NCI-H1694 treated with DMSO at 0.1 percent for 48 hours (cell line): ENCODE measurements at regions not wholly inside any gene's neighbourhood (a gene's known extent, or its start where the extent isn't known, plus 50 kb on each side); places are given as distances from the start of the nearest gene placed in this dataset.
"Not testable (repeated sequence)": the region's sequence is repeated elsewhere in the genome, so short reads cannot be mapped to it uniquely, and the experiment has no call there.

Experiments used
- DNase-seq: peaks from one replicate; lab custom pipeline; 2025; lab: John Stamatoyannopoulos, UW

DNA sequence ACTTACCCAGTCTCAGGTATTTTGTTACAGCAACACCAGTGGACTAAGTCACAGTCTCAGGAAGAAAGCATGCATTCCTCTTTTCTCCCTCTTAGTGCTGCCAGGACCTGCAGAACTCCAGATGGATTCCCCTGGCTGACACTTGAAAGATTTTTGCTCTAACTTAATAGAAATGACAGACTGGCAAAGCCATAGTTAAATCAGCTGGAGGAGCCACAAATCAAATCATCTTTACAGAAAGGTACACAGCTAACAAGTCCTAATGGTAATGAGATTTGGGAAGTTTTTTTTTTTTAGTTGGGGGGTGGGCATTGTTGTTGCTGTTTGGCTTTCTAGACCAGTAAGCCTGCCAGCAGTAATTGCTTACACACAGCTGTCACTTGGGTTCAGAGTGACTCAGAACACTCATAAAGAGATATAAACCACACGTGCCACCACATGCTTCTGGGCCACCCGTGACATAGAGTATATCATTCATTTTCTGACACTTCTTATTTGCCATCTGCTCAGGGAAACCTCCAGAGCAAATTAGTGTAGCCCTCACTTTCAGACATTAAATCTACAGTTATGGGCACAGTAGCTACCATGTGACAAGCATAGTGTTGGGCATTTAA, 72.4 kb downstream of the FH start:
- DNase-seq: peak; percentile 99

- DNase-seq: no peak
Measured at GRCh38 chr1:241444836-241445235, 74.7 kb downstream of the FH start.

- no peak for DNase-seq
Measured at GRCh38 chr1:241443561-241443960, 76.0 kb downstream of the FH start.

- DNase-seq: no peak
Measured at GRCh38 chr1:241442686-241443085, 76.9 kb downstream of the FH start.

- DNase-seq: no peak
Measured at GRCh38 chr1:241440904-241441303, 78.7 kb downstream of the FH start.

DNA sequence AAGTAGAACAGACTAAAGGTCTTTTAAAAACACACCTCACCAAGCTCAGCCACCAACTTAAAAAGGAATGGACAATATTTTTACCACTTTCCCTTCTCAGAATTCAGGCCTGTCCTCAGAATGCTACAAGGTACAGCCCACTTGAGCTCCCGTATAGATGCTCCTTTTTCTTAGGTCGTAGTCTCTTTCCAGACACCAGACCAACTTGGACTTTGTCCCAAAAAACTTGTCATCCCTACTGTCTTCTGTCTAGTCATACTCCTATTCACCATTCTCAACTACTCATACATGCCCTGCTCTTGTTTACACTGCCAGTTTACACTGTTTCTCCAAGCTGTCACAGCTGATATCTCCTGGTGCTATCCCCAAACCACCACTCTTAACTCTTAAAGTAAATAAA, 80.9 kb downstream of the FH start:
- not testable (repeated sequence) for DNase-seq

GRCh38 chr1:241432241-241432640, 75.2 kb upstream of the RGS7 start:
- no peak for DNase-seq

- DNase-seq: not testable (repeated sequence)
Measured at GRCh38 chr1:241425091-241425490, 68.1 kb upstream of the RGS7 start.

GRCh38 chr1:241424480-241424971, 67.5 kb upstream of the RGS7 start:
- no peak for DNase-seq

GRCh38 chr1:241423541-241424479, 66.8 kb upstream of the RGS7 start:
- peak; percentile 69 for DNase-seq

DNA sequence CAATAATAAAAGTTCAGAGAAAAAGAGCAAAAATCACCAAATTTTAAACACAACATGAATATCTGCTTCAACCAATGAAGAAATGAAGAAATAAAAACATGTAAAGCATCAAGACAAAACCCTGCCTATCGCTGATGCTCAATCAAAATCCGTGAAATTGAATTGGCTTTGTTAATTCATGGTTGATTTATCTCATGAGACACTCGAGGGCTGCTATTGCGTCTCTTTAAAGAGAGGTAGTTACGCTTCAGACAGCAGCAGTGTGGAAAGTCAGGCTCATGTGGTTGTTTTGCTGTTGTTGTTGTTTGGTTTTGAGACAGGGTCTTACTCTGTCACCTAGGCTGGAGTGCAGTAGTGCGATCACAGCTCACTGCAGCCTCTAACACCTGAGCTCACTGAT, 65.5 kb upstream of the RGS7 start:
- no peak for DNase-seq

GRCh38 chr1:241419986-241420385, 63.0 kb upstream of the RGS7 start:
- DNase-seq: no peak

DNA sequence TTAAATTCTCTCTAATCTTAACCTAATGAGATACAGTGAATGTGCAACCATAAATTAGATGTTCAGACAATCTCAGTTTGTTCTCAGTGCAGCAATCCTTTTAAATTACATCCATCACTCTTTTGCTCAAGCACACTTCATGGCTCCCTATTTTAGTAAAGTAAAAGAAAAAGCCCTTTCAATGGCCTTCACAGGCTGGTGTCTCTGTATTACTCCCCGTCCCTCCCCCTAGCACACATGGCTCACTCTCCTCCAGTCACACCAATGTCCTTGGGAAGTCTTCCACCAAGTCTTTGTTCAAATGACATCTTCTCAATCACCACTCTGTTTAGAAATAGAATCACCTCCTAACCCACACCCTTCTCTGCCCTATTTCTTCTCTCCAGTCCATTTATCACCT, 60.3 kb upstream of the RGS7 start:
- no peak for DNase-seq

DNA sequence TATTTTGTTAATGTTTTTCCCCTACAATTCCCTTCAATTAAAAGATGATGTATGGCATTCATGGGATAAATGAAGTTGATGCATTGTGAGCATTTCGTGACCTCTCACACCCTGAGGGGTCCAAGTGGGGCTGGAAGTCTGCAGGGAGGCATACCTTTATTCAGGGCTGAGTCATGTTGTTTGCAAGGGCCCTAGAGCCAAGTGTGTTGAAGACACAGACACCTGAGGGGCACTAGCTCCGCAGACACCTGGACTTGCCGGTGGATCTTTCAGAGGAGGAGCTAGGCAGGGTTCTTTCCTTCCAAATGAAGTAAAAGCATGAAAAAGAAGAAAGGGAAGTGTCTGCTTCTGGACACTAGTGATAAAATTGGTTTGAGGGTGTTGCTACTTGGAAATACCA, 57.0 kb upstream of the RGS7 start:
- DNase-seq: no peak

DNA sequence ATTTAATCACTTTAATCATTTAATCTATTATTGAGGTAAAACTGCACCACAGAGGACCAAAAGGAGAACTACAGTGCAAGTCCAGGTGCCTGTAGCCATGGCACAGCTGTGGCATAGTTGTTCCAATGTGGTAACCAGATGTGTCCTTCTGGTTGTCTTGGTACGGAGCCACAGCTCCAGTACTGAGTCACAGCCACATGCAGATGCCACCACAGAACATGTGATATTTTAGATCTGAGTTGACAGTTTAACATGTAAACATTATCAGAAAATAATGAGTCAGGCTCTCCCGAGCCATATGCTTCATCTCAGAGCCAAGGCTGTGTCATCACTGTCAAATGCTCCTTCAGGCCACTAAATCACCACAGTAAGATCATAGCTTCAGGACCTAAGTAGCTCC, 56.4 kb upstream of the RGS7 start:
- DNase-seq: peak; percentile 83

- DNase-seq: no peak
Measured at GRCh38 chr1:241412646-241413045, 55.6 kb upstream of the RGS7 start.

GRCh38 chr1:241411776-241412338, 54.9 kb upstream of the RGS7 start:
- DNase-seq: no peak

GRCh38 chr1:241411056-241411775, 54.2 kb upstream of the RGS7 start:
- no peak for DNase-seq

GRCh38 chr1:241408170-241408569, 51.2 kb upstream of the RGS7 start:
- peak; percentile 55 for DNase-seq
